GM19455 (cell line): ENCODE measurements at regions not wholly inside any gene's neighbourhood (a gene's known extent, or its start where the extent isn't known, plus 50 kb on each side); places are given as distances from the start of the nearest gene placed in this dataset.

Source experiments
- ATAC-seq: cut with Tn5 transposase; IDR thresholded peaks from one replicate; pipeline ENCODE4 v1.9.1; 2021; ENCODE audit not compliant: unreplicated experiment

DNA sequence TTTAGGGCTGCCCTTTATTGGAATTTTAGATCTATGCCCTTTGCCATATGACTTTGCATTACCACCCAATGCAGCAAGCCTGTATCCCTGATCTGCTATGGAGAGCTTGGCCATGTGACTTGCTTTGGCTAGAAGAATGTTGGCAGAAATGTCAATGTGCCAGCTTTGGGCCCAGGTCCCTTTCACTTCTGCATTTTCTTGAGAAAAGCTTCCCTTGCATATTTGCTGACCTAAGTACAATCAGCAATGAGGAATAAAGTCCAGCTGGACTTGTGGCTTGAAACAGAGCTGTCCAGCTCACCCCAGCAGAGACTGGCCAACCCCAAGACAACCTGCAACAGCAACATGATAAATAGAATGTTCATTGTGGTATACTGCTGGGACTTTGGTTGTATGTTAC is 135.9 kb downstream of the PAH start:
- no peak for ATAC-seq

DNA sequence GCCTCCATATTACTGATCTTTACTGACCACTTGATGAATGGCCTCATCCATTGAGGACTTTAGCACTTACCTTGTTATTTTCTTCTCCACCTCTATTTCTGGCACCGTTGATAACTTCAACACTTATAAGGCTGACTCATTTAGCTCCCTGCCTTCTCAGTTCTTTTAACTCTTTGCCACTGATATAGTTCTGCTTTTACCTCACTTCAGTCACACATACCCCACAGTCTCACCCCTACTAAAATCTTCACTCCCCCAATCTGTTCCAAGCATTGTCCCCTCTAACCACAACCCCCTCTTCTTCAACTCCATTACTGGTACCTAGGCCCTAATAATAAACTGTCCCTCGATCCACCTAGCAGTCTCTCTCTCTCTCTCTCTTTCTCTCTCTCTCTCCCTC is 141.0 kb downstream of the PAH start:
- no peak for ATAC-seq

DNA sequence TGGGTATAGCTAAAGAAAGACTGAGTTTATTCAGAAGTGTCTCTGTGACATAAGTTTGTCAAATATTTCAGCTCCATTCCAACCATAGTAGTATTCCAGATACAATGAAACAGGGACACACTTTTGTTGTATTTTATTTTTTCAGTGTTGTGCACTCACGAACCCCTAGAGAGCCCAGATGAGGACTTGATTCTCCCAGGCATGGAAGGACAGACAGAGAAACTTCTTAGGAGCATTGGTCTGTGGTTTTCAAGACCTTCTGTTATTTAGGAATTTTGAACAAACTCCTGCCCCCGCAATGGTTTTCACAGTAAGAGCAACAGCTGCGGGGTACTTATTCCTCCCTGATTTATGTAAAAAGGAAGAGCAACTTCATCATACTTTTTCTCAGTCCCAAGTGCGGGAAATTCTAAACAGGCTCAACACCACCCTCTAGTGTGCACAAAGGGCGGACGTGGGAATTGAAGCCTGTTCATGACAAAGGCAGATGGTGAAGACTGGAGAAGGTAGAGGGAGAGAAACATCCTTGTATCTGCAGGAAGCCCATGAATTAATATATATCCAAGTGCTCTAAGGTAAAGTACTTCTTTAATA is 147.6 kb downstream of the PAH start:
- peak; percentile 71 for ATAC-seq

DNA sequence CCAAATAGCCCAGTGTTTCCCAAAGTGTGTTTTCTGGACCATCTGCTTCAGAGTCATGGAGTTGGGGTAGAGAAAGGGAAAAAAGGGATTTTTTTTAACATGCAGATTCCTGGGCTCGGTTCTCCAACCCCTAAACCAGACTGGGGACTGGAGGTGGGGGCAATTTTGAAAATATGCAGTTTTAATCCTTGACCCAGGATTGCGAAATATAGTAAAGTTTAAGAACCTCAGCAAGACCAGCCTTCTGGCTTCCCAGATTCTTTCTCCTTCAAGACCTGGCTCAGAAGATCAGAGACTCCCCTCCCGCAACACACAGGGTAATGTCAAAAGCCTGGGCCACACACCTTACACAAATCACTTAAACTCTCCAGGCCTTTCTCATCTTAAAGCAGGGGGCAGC is 150.1 kb downstream of the PAH start:
- no peak for ATAC-seq

DNA sequence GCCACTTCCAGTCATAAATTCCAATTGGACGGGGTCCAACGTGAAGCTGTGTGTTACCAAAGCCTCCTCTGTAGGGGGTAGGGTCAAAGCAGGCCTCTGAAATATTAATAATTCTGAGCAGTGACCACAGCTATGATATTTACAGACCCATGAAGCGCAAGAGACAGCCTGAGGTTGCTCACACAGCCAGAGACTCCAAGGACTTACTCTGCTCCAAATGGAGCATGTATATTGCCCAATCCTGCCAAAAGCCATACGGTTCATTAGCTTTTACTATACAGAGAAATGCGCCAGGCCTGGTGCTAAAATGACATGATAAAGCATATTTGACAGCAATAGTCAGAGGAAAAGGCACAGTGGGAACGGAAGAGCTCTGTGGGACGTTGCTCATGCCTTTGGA is 151.3 kb downstream of the PAH start:
- no peak for ATAC-seq

DNA sequence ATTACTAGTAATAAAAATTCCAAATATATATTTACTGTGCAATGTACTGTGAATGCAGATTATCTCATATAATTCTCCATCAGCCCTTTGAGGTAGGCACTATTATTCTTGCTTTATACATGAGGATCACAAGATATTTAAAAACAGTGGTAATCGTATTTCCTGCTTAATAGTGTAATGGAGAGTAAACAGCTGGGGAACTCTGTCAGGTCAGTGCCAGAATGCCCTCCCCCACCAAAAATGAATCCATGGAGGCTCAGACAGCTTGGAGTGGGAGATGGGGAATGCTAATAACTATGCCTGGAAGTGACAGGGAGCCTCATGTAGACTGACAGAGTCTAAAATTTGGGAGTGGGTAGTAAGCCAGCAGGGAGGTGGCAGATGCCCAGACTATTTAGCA is 153.6 kb downstream of the PAH start:
- no peak for ATAC-seq

DNA sequence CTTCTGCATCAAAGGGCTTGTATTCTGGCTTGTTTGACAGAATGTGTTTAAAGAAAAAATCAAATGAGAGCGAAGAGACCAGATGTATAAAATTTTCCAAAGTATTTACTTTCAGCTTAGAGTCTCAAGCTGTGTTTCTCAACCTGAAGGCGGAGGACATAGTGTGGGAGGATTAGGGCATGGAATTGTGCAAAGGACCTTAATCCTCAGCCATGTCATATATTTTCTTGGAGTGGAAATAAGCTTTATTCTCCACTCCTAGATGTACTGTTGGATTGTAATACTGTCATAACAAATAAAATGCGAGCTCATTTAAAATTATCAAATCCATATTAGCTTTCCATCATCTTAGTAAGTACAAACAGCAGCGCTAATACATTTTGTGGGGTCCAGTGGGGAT is 154.0 kb downstream of the PAH start:
- no peak for ATAC-seq

DNA sequence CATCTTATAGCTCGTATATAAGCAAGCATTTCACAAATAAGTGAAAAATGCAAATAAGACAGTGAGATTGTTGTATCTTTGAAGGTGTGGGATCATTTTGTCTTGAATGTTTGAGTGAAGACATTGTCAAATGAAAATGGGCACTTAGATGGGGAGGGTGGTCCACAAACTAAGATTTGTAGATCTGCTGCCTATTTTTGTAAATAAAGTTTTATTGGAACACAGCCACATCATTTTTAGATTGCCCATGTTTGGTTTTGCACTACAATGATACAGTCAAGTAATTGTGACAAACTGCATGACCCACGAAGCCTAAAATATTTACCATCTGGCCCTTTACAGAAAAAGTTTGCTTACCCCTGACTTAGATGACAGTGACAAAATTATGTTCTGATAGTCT is 156.7 kb downstream of the PAH start:
- ATAC-seq: no peak

DNA sequence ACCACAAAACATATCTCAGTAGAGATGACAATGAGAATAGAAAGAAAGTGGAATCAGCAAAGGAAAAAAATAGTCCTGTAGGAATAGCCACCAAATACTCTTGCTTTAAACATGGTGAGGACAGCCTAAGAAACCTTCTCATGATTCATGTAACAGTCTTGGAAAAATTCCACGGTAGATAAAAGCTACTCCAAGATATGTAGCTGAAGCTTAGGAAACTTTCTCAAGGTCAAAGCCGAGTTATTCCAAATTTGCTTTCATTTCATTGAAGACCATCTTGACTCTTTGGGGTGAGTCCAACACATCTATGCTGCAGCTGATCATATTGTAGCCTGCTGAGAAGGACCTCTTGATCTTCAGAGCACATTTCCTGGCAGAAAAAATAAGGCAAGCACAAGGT is 157.6 kb downstream of the PAH start:
- no peak for ATAC-seq

DNA sequence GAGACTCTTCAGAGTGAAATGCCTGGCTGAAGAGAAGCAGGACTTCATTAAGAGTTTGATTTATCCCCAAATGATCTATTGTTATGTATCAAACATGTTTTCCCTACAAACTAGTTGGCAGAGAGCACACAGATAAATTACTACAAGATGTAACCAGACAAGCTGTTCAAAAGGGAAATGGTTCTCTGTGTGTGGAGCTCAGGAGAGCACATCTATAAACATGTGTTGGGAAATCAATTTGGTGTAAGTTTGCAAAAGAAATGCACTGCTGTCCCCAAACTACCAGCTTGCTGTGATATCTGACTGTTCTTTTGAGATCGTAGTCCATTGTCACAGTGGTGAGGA is 159.2 kb downstream of the PAH start:
- ATAC-seq: no peak

DNA sequence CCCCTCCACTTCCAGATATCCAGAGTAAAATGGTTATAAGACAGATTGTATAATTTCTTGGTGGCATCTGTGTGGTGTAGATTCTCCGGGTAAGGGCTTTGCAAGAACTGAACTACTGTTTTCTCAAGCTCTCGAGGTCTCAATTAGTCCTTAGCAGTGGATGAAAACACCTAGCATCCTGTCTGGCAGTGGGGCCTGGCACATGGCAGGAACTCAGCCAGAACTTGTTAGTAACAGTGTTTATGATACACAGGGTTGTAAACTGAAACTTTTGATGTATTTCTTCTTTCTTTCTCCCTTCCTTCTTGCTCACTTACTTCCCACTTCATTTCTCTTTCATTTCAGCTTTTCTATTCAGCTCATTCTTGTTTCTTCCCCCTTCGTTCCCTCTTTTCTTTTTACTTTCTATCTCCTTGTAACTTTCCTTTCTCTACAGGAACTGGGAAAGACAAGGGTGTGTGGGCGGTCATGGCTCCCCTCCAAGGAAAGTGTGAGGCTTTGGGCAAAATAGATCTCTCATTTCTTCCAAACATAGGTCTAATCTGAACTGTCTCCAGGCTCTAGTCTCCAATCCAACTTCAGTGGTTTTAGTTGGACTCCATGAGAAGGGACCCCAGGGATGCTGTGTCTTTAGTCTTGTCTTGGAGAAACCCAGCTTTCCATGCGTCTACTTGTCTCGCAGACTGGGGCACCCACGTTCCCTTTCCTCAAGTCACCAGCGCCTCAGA is 159.7 kb downstream of the PAH start:
- no peak for ATAC-seq

DNA sequence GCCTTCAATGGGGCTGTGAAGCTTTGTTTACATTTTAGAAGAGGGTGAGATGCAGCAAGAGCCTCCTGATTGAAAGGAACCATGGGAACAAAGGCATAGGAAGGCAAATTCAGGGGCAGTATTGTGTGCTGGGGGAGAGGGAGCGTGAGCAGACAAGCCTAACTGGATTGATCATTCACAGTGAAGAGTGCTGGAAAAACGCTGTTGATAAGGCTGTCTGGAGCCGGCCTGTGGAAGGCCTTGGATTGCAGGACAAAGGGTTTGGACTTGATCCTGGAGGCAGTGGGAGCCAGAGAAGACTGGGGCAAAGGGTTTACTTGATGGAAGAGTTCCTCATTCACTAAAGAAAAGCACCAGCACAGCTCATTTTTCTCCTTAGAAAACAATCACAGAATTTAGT is 160.5 kb downstream of the PAH start:
- ATAC-seq: no peak

DNA sequence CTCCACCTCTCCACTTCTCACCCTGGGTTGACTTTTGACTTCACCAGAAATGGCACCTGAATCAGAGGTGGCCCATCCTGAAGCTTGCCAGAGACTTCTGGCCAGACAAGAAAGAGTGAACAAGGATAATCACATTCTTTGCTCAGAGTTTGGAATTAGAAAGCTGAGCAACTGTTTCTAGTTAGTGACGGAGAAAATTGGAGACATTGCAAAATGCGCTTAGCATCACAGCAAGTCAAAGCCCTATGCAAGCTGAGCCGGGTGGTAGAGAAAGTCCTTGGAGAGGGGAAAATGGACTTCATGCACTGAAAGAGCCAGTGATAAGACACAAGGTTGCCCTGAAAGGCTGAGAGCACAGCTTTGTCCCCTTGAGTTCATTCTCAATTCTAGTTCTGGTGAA is 161.8 kb downstream of the PAH start:
- no peak for ATAC-seq

DNA sequence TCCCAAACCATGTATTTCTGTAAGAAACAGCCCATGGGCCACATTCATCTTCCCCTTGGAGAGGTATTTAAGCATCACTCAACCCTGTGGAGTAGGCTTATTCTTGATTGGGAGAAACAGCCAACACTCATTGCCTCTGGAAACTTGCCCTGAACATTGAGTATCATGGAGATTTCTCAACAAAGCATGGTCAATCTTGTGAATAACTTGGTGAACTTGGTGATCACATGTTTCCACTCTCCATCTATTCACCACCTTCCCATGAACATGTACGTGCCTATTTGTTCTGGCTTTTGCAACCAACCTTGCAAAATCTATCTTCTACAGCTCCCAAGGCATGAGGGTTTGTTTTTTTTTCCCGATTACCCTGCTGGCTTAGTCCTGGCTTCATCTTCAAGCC is 163.2 kb downstream of the PAH start:
- ATAC-seq: no peak

DNA sequence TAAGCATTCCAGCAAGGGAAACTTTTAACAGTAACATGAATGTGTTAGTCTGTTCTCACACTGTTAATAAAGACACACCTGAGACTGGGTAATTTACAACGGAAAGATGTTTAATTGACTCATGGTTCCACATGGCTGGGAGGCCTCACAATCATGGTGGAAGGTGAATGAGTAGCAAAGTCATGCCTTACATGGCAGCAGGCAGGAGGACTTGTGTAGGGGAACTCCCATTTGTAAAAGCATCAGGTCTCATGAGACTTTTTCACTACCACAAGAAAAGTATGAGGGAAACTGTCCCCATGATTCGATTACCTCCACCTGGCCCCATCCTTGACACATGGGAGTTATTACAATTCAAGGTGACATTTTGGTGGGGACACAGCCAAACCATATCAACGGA is 168.3 kb downstream of the PAH start:
- no peak for ATAC-seq

DNA sequence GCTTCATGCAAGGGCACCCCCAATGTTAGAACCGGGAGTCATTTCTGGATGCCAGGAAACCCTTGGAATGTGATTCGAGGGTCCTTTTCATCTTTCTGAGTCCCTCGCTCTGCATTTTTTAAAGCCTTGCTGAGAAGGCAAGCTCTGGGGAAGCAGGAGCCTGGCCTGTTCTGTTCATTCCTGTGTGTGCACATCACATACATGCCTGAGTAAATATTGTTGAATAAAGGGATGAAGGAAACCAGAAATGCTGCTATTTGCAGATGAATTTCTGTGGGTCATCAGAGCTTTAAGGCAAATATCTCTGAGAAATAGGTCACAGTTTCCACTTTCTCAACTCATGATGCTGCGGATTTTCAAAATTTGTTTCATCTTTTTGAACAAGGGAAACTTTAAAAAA is 170.1 kb downstream of the PAH start:
- no peak for ATAC-seq

DNA sequence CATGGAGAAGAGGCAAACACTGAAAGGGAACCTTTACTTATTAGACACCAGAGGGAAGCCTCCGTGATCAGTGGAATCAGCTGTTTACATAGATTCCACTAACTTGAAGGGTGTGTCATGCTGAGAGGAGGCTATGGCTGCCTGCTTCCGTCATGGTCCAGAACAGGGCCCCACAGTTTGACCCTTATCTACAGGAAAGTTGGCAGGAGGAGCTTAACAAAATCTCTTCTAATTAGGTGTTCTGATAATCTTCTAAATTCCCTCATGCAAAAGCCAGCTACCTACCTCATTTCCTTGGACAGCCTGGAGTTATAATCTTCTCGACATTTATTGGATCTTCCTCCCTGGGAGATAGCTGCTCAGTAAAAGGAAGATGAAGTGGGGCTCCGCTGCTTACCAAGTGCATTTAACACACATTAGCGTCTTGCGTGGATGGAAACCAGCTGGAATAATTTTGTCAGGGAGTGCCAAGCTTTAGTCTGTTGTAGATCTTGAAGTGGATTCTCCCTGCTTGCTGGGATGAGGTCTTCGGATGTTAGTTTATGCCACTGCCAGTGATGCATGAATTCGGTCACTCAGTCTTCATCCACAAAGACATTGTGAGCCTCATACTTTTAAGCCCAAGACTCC is 171.0 kb downstream of the PAH start:
- no peak for ATAC-seq

DNA sequence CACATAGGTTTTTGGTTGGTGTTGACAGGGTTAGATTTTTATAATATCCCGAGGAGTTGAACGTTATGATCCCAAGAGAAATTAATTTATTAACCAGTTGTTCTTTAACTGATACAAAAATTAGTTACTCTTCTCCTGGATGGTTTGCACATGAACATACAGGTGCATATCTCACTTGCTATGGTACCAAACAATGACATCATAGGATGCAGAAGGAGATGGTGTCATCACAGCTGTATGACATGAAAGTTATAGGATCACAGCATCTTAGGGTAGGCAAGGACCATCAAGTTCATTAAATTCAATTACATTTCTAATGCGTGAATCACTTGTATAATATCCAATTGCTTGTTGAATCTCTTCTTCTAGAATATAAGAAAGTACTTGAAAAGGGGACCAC is 175.8 kb downstream of the PAH start:
- no peak for ATAC-seq

DNA sequence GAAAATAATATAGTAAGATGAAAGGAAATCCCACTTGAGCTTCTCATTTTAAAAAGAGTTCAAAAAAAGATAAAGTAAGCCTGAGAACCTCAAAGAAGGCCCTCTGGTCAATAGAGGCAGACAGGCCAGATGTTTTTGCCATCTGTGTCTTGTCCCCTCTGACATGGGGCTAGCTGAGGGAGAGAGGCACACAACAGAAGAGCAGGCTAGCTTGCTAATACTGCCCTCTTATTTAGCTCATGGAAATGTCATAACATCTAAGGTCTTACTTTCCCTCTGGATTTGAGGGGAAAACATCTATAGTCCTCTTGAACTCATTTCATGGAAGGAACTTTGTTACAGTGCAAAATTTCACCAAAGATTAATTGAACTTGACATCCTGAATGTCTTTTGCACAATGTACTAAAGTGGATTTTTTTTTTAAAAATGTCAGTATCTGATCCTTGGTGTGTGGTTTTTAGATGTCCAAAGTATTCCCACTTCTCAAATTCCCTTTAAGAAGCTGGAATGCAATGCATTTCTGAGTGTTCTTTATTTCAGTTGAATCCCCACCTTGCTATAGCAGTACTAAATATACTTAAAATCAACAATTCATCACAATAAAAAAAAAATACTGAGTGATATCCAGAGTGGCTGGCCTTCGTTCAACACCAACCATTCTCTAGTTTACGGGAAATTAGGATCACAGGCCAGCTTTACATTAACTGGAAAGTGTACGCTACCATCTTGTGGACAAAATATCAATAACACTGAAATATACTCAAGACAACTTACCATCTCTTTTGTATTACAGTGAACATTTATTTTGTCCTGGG is 176.7 kb downstream of the PAH start:
- ATAC-seq: no peak

DNA sequence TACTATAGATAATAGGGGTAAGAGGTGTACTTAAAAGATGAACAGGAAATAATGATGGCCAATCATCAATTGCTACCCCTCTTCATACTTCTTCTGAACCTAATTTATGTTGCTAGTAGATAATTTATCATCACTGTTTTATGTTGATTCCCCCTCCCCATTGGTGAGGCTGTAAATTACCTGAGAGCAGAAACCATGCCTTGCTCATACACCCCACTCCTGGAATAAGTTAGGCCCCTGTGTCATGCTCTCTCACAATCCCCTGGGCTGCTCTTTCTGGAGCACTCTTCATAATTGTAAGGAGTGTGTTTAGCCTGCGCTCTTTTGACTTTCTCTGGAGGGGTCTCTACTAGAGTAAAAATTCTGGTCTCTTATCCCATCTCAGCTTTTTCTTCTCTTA is 180.7 kb downstream of the PAH start:
- ATAC-seq: no peak

DNA sequence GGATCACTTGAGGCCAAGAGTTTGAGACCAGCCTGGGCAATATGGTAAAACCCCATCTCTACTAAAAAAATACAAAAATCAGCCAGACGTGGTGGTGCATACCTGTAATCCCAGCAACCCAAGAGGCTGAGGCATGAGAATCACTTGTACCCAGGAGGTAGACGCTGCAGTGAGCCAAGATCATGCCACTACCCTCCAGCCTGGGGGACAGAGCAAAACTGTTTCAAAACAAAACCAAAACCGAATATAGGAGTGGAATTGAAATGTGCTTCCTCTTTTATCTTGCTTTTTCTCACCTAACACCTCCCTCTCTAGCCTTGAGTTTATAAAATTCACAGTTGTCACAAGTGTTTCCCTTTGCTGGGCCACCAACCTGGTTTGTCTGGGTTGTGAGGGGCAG is 181.9 kb downstream of the PAH start:
- peak; percentile 94 for ATAC-seq

DNA sequence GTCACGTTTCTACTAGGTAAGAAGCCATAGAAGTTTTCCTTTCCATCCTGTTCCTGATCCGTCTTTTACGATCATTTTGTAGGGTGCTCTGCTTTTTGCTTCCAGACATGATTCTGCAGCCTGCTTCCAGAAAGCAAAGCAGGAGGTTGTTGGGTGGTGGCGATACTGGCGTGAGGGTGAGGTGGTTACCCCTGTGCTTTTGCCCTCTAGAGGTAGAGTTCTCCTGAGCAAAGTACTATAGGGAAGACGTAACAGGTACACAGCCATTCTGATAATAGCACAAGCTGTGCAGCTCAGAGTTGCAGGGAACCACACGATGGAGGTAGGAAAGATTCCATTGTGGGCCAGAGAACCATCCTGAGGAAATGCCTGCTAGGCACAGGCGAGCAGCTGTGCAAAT is 186.0 kb downstream of the PAH start:
- no peak for ATAC-seq
